Endodermal cell (in vitro differentiated cells): ENCODE measurements at regions not wholly inside any gene's neighbourhood (a gene's known extent, or its start where the extent isn't known, plus 50 kb on each side); places are given as distances from the start of the nearest gene placed in this dataset.

Experiments
- DNase-seq: peaks from one replicate; pipeline ENCODE4 v3.0.0-alpha.2; 2017
- H3K27ac ChIP-seq: 2 replicates; pipeline ENCODE4 v1.5.1; 2013; ENCODE audit warnings: mild to moderate bottlenecking, low read depth, low read length, moderate library complexity
- H3K27me3 ChIP-seq: 2 replicates; pipeline ENCODE4 v1.6.1; 2013; ENCODE audit warnings: mild to moderate bottlenecking, low read length, moderate library complexity; ENCODE audit not compliant: insufficient read depth, control insufficient read depth, poor library complexity, severe bottlenecking
- H3K36me3 ChIP-seq: 2 replicates; pipeline ENCODE4 v1.7.0; 2013; ENCODE audit warnings: mild to moderate bottlenecking, low read length, moderate library complexity; ENCODE audit not compliant: control insufficient read depth, insufficient read depth
- H3K4me1 ChIP-seq: one replicate; pipeline ENCODE4 v1.7.0; 2013; ENCODE audit warnings: low read length; ENCODE audit not compliant: control insufficient read depth, insufficient read depth
- H3K4me3 ChIP-seq: 2 replicates; pipeline ENCODE4 v1.5.1; 2013; ENCODE audit warnings: mild to moderate bottlenecking, low read length, moderate library complexity
- H3K9ac ChIP-seq: 2 replicates; pipeline ENCODE4 v1.6.1; 2013; ENCODE audit warnings: mild to moderate bottlenecking, low read length, moderate library complexity; ENCODE audit not compliant: poor library complexity, severe bottlenecking; ENCODE audit errors: extremely low read depth
- H3K9me3 ChIP-seq: 2 replicates; pipeline ENCODE4 v1.6.1; 2013; ENCODE audit warnings: mild to moderate bottlenecking, low read length, moderate library complexity; ENCODE audit not compliant: control insufficient read depth
- H3K27ac Mint-ChIP-seq: 2 replicates; pipeline ENCODE4 v1.8.0; 2020; ENCODE audit warnings: mixed read lengths
- H3K27me3 Mint-ChIP-seq: 2 replicates; pipeline ENCODE4 v1.8.0; 2021; ENCODE audit warnings: mild to moderate bottlenecking, mixed read lengths; ENCODE audit not compliant: insufficient read depth
- H3K36me3 Mint-ChIP-seq: 2 replicates; pipeline ENCODE4 v1.8.0; 2020; ENCODE audit warnings: low read depth, mixed read lengths
- H3K4me1 Mint-ChIP-seq: 2 replicates; pipeline ENCODE4 v1.8.0; 2020; ENCODE audit warnings: mixed read lengths
- H3K4me3 Mint-ChIP-seq: 2 replicates; pipeline ENCODE4 v1.8.0; 2020; ENCODE audit warnings: mild to moderate bottlenecking, moderate library complexity, mixed read lengths
- H3K9me3 Mint-ChIP-seq: 2 replicates; pipeline ENCODE4 v1.8.0; 2020; ENCODE audit warnings: mild to moderate bottlenecking, mixed read lengths
- WGBS, 2 experiments: methylation state at CpG; one replicate each; pipeline versions ENCODE4 v1.1.5 to v1.1.7; 2013; ENCODE audit warnings: missing lambda C conversion rate in 2 of 2, mixed read lengths in 1 of 2; ENCODE audit not compliant: insufficient coverage in 1 of 2, insufficient read length in 1 of 2; 5-methylcytosine and 5-hydroxymethylcytosine counted together
- TF ChIP-seq, protein P1 (sequence below): fragments of 200-600 bp; sonication (generic); conservative IDR thresholded peaks from 2 replicates; pipeline ENCODE4 v1.5.0; 2021; ENCODE audit warnings: antibody characterized with exemption, mild to moderate bottlenecking

DNA sequence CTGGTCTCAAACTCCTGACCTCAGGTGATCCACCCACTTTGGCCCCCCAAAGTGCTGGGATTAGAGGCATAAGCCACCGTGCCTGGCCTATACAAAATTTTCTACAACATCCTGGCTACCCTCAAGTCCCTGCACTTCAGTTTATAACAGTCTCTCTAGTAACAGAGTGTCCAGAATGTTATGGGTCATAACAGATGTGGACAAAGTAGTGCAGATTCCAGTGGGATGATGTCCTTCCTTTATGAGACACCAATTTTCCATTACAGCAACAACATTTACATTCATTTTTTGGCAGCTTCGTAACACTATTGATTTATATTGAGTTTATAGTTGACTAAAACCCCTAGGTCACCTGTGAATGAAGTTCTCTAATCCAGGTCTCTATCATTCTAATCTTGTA lies 429.4 kb upstream of the PTBP2 start:
- Histone ChIP-seq H3K36me3 (no peaks in the 10 kb centered on the region), H3K27ac (no peak overlapping the region), H3K4me1 (no peaks in the 10 kb centered on the region), H3K27me3 (no peaks in the 10 kb centered on the region), H3K4me3 (no peak overlapping the region), H3K9ac (no peak overlapping the region), H3K9me3 (no peaks in the 10 kb centered on the region)
- no peaks in the 10 kb centered on the region for H3K36me3 Mint-ChIP-seq
- no peaks in the 10 kb centered on the region for H3K4me1 Mint-ChIP-seq
- H3K9me3 Mint-ChIP-seq, result no peaks in the 10 kb centered on the region
- no peak overlapping the region for H3K27ac Mint-ChIP-seq
- no peak for DNase-seq
- H3K4me3 Mint-ChIP-seq, result no peak overlapping the region
- 91% methylated on average over 1 of the region's 2 CpGs; no CpG with 5 or more reads in 1 of the 2 experiments for WGBS, 2 experiments
- H3K27me3 Mint-ChIP-seq, result no peaks in the 10 kb centered on the region
- TF ChIP-seq, protein P1, sequence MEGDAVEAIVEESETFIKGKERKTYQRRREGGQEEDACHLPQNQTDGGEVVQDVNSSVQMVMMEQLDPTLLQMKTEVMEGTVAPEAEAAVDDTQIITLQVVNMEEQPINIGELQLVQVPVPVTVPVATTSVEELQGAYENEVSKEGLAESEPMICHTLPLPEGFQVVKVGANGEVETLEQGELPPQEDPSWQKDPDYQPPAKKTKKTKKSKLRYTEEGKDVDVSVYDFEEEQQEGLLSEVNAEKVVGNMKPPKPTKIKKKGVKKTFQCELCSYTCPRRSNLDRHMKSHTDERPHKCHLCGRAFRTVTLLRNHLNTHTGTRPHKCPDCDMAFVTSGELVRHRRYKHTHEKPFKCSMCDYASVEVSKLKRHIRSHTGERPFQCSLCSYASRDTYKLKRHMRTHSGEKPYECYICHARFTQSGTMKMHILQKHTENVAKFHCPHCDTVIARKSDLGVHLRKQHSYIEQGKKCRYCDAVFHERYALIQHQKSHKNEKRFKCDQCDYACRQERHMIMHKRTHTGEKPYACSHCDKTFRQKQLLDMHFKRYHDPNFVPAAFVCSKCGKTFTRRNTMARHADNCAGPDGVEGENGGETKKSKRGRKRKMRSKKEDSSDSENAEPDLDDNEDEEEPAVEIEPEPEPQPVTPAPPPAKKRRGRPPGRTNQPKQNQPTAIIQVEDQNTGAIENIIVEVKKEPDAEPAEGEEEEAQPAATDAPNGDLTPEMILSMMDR, result no peak

DNA sequence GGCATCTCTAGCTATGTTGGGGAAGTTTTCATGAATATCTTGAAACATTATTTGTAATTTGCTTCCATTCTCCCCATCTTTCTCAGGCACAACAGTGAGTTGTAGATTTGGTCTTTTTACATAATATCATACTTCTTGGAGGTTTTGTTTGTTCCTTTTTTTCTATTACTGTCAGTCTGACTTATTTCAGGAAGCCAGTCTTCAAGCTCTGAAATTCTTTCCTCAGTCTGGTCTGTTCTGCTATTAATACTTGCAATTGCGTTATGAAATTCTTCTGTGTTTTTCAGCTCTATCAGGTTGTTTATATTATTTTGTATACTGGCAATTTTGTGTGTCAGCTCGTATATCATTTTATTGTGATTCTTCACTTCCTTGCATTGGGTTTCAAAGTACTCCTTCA lies 424.6 kb upstream of the PTBP2 start:
- H3K9ac ChIP-seq, result no peak overlapping the region
- TF ChIP-seq, protein P1, result no peak
- Mint-ChIP-seq H3K4me1 (no peaks in the 10 kb centered on the region), H3K27me3 (no peaks in the 10 kb centered on the region), H3K27ac (no peak overlapping the region), H3K9me3 (no peaks in the 10 kb centered on the region), H3K4me3 (no peak overlapping the region), H3K36me3 (no peaks in the 10 kb centered on the region)
- H3K9me3 ChIP-seq, result no peaks in the 10 kb centered on the region
- no peak for DNase-seq
- no peaks in the 10 kb centered on the region for H3K36me3 ChIP-seq
- H3K27ac ChIP-seq, result no peak overlapping the region
- H3K27me3 ChIP-seq, result no peaks in the 10 kb centered on the region
- no peak overlapping the region for H3K4me3 ChIP-seq
- H3K4me1 ChIP-seq, result no peaks in the 10 kb centered on the region
- whole genome bisulfite sequencing, 2 experiments, result 100% methylated on average over 1 to 2 of the region's 2 CpGs

DNA sequence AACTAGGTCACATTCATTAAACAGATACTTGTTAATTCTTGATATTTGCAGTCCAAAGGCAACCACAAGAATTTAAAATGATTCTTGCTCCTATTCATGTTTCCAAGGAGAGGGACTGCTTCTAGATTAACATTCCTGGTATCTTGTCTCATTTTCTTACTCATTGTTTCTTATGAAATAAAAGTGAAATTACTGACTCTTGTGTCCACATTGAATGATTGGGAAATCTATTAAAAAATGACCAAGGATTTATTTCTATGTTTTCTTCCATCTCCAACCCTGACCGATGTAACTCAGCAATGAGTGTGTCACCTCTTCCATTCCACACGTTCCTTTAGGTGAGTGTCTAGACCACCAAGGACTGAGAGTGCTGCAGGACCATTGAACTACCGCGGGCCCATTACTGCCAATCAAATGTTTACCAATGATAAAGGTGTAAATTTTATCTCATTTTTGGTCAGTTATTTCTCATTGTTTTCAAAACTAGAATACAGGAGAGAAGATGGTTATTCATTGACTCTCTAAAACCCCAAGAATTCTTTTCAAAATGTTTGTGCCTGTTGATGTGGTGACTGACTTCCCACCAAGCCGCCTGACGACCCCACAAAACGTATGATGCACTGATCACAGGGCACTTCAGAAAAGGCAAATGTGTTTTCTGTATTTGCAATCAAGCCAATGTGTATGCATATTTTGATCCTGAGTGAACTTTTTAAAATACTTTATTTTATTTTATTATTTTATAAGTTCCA lies 414.6 kb upstream of the PTBP2 start:
- H3K4me1 ChIP-seq, result no peaks in the 10 kb centered on the region
- H3K9me3 ChIP-seq, result no peaks in the 10 kb centered on the region
- no peak for DNase-seq
- TF ChIP-seq, protein P1, result no peak
- Mint-ChIP-seq H3K9me3 (no peaks in the 10 kb centered on the region), H3K27me3 (no peaks in the 10 kb centered on the region), H3K4me3 (no peak overlapping the region), H3K27ac (no peak overlapping the region), H3K36me3 (no peaks in the 10 kb centered on the region), H3K4me1 (no peaks in the 10 kb centered on the region)
- no peak overlapping the region for H3K4me3 ChIP-seq
- no peak overlapping the region for H3K27ac ChIP-seq
- H3K9ac ChIP-seq, result no peak overlapping the region
- H3K36me3 ChIP-seq, result no peaks in the 10 kb centered on the region
- H3K27me3 ChIP-seq, result no peaks in the 10 kb centered on the region
- 87 to 91% methylated on average over 7 of the region's 7 CpGs for WGBS, 2 experiments
